Chondrocyte (in vitro differentiated cells): ENCODE measurements at regions not wholly inside any gene's neighbourhood (a gene's known extent, or its start where the extent isn't known, plus 50 kb on each side); places are given as distances from the start of the nearest gene placed in this dataset.

Experiments
- DNase-seq: peaks from one replicate; pipeline ENCODE4 v3.0.0; 2021; ENCODE audit warnings: mixed read lengths, low spot score
- H3K27ac Mint-ChIP-seq: one replicate; pipeline ENCODE4 v1.8.0; 2021; ENCODE audit warnings: mild to moderate bottlenecking, moderate library complexity, mixed read lengths; ENCODE audit not compliant: unreplicated experiment
- H3K27me3 Mint-ChIP-seq: 2 replicates; pipeline ENCODE4 v1.8.0; 2021; ENCODE audit warnings: low read depth, mixed read lengths
- H3K36me3 Mint-ChIP-seq: 2 replicates; pipeline ENCODE4 v1.8.0; 2021; ENCODE audit warnings: low read depth, mixed read lengths
- H3K4me1 Mint-ChIP-seq: 2 replicates; pipeline ENCODE4 v1.8.0; 2021; ENCODE audit warnings: low read depth, mild to moderate bottlenecking, mixed read lengths
- H3K4me3 Mint-ChIP-seq: one replicate; pipeline ENCODE4 v1.8.0; 2021; ENCODE audit warnings: mild to moderate bottlenecking, moderate library complexity, mixed read lengths; ENCODE audit not compliant: unreplicated experiment
- H3K9me3 Mint-ChIP-seq: 2 replicates; pipeline ENCODE4 v1.8.0; 2021; ENCODE audit warnings: low read depth, mixed read lengths
- CTCF ChIP-seq: fragments of 200-600 bp; sonication (generic); IDR thresholded peaks from 2 replicates; pipeline ENCODE4 v1.5.0; 2021; ENCODE audit warnings: antibody characterized with exemption, mild to moderate bottlenecking, moderate library complexity

DNA sequence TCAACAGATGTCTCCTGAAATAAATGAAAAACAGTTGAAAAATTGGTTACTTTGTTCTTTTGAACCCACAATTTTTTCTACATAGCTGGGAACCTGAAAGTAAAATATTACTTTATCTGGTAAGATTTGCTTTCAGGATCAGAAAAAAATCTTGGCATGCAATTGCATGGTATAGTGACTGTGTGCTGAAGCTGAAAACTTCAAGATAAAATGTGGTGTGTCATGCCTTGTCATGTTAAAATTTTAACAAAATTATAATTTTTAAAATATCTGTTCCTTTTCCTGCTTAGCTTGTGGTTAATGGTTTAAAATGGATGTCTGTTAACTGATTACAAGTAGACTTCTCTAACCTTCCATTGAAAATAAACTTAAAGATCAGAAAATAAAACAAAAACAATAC is 904.8 kb downstream of the PDHA2 start:
- no peak for TF ChIP-seq CTCF
- no peak overlapping the region for H3K4me3 Mint-ChIP-seq
- H3K4me1 Mint-ChIP-seq, result no peaks in the 10 kb centered on the region
- no peak overlapping the region for H3K27ac Mint-ChIP-seq
- DNase-seq, result no peak
- H3K36me3 Mint-ChIP-seq, result no peaks in the 10 kb centered on the region
- peaks cover 17% of the 10 kb centered on the region for H3K9me3 Mint-ChIP-seq
- H3K27me3 Mint-ChIP-seq, result no peaks in the 10 kb centered on the region

DNA sequence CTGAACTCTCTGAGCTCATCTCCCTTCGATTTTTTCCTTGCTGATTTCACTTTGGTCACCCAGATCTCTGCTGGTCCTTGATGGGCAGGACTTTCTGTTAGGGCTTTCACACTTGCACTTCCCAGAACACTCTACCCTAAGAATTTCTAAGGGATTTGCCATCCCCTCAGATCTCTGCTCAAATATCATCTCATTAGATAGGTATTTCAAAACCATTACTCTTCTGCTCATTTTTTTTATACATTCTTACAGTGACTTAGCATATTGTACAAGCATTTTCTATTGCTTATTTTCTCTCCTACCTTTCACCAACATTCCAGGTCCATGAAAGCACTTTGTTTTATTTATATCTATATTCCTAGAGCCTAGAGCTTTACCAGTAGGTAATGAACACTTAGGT is 913.3 kb downstream of the PDHA2 start:
- no peak for TF ChIP-seq CTCF
- Mint-ChIP-seq H3K4me3 (no peak overlapping the region), H3K27ac (no peak overlapping the region), H3K4me1 (peaks cover 4% of the 10 kb centered on the region), H3K36me3 (no peaks in the 10 kb centered on the region), H3K9me3 (peaks cover 9% of the 10 kb centered on the region), H3K27me3 (no peaks in the 10 kb centered on the region)
- DNase-seq, result no peak

GRCh38 chr4:96755569-96756484 is 915.9 kb downstream of the PDHA2 start:
- no peak for DNase-seq
- Mint-ChIP-seq H3K27ac (no peak overlapping the region), H3K4me3 (no peak overlapping the region), H3K27me3 (no peaks in the 10 kb centered on the region), H3K9me3 (no peaks in the 10 kb centered on the region), H3K4me1 (peaks cover 4% of the 10 kb centered on the region), H3K36me3 (no peaks in the 10 kb centered on the region)
- TF ChIP-seq CTCF, result no peak

GRCh38 chr4:96756584-96756983 is 916.7 kb downstream of the PDHA2 start:
- peaks cover 4% of the 10 kb centered on the region for H3K4me1 Mint-ChIP-seq
- H3K36me3 Mint-ChIP-seq, result no peaks in the 10 kb centered on the region
- DNase-seq, result no peak
- no peak for TF ChIP-seq CTCF
- H3K4me3 Mint-ChIP-seq, result no peak overlapping the region
- H3K27me3 Mint-ChIP-seq, result no peaks in the 10 kb centered on the region
- H3K9me3 Mint-ChIP-seq, result no peaks in the 10 kb centered on the region
- no peak overlapping the region for H3K27ac Mint-ChIP-seq

DNA sequence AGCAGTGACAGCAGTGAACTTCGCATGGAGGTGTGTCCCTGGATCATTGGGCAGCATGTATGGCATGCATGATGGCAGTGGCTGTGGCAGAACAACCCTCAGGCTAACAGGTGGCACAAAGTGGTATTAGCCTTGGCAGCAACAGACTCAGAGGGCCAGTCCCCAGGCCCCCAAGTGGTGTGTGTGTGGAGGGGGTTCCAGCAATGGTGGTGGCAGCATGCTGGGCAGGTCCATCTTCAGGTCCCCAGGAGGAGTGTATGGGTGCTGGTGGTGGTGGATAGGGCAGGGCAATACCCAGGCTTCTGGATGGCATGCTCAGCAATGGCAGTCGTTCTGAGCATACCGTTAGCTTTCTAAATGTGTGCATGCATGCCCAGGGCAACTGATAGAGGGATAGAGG is 923.7 kb downstream of the PDHA2 start:
- no peak overlapping the region for H3K4me3 Mint-ChIP-seq
- H3K4me1 Mint-ChIP-seq, result peaks cover 16% of the 10 kb centered on the region
- no peak for DNase-seq
- H3K36me3 Mint-ChIP-seq, result no peaks in the 10 kb centered on the region
- H3K27ac Mint-ChIP-seq, result no peak overlapping the region
- TF ChIP-seq CTCF, result no peak
- H3K9me3 Mint-ChIP-seq, result peaks cover 3% of the 10 kb centered on the region
- no peaks in the 10 kb centered on the region for H3K27me3 Mint-ChIP-seq
